NCI-H524 treated with DMSO at 0.1 percent for 48 hours (cell line): ENCODE measurements at regions not wholly inside any gene's neighbourhood (a gene's known extent, or its start where the extent isn't known, plus 50 kb on each side); places are given as distances from the start of the nearest gene placed in this dataset.

Source experiments
- DNase-seq: peaks from one replicate; lab custom pipeline; 2025; lab: John Stamatoyannopoulos, UW

- no peak for DNase-seq
These were observed 529.0 kb downstream of the MCTP2 start for GRCh38 chr15:94760348-94760747.

DNA sequence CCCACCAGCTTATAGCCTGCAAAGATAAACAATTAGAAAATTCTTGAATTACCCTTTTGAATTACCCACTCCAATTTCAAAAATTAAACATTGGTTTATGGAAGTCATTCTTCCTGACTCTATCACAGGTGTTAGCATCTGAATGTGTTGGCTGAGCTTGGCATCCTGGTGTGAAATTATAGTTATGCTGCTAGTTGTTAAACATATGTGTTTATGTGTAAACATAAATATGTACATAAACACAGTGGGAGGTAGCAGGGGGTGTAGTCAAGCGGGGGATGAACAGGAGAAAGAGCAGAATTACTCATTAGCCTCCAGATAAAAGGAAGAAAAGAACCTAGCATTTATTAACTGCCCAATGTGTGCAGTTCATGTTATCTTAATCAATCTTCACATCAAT lies 530.2 kb downstream of the MCTP2 start:
- no peak for DNase-seq

DNA sequence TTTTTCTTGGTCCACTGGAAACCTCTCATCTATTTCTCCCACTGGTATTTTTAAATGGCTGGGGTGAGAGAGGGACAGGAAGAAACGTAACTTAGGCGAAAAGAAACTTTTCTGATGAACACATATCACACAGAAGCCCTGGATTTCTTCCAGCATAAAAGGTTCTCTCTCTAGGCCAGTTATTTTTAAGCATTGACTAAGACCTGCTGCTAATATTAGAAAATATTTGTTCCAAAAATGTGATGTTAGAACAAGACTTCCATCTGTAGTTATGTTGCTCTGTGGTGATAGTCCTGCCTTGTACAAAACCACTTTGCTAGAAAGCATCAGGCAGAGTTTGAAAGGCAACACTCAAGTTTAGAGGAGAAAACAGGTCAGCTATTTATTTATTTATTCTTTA lies 537.7 kb downstream of the MCTP2 start:
- DNase-seq = no peak

DNA sequence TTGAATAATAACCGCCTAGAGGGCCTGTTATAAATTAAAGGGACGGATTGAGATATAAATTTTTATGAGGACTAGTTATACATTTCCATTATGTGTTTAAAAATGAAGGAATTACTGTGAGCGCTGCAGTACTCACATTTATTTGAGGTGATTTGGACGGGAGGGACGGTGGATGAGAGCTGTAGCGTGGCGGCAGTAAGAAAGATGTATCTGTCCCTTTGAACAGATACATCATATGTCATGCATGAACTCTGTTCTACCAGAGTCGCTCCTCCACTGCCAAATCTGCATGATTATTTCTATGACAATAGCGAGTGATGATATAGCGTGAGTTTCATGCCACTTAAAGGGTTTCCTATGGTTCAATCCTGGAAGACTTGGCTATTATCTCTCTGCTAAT lies 538.8 kb downstream of the MCTP2 start:
- DNase-seq = no peak

DNA sequence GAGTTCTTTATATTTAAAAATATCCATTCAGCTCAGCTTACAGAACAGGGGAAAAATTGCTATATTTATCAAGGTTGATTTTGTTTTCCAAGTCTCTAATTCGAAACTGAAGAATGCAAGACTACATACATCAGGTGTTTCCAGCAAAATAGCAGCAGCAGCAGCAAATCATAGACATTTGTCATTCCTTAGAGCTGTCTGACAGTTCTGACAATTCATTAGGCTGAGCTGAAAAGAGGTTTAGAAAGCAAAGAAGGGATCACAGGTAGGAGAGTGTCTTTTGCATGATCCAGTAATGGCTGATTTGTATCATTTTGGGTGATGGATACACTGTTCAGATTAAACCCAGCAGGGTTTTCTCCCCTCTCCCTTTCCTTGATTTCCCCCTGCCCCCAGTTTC lies 545.7 kb downstream of the MCTP2 start:
- DNase-seq = no peak

DNA sequence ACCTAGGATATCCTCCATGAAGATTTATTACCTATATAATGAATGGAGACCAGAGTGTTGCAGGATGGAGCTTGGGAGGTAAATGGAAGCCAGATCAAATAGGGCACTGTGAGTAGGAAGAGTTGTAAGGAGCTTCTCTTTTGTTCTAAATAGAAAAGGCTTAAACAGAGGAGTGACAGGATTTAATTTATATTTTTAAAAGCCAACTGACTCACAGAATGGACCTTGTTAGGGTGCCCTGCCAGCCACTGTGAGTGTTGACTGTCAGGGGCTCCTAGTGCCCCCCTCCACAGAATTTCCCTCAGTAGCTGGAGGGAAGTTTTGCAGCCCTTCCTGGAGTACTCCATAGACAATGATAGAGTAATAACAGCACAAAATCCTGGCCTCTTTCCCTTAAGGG lies 547.5 kb downstream of the MCTP2 start:
- no peak for DNase-seq

DNA sequence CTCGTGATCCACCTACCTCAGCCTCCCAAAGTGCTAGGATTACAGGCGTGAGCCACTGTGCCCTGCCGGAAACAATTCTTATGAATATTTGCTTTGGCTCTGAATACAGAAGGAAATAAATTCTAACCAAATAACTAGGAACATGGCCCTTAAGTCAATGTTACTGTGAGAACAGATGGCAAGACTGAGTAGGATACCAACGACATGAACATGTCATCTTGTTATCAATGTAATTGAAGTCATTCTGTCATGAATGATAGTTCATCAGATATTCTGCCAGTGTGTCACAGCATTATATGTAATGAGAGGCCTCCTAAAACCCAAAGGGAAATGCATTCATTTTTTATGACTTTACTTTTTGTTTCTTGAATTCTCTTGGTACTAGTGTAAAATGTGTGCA lies 548.8 kb downstream of the MCTP2 start:
- no peak for DNase-seq

GRCh38 chr15:94785091-94785490 lies 553.7 kb downstream of the MCTP2 start:
- no peak for DNase-seq

DNA sequence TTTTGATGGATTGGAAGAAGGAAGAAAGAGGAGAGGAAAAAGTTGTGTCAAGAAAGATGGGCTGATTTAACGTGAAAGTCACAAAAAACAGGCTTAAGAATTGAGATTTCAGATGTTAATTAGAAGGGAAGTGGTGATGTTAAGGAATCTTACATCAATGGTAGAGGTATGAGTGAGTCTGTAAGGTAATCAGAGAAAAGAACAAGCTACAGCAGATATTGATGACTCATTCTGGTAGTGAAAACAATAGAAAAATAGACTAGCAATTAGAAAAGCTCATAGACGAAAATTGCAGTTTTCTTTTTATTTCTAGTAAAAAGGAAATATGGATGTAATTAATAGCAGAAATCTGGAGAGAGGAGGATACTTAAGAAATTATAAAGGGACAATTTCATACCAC lies 559.6 kb downstream of the MCTP2 start:
- no peak for DNase-seq

DNA sequence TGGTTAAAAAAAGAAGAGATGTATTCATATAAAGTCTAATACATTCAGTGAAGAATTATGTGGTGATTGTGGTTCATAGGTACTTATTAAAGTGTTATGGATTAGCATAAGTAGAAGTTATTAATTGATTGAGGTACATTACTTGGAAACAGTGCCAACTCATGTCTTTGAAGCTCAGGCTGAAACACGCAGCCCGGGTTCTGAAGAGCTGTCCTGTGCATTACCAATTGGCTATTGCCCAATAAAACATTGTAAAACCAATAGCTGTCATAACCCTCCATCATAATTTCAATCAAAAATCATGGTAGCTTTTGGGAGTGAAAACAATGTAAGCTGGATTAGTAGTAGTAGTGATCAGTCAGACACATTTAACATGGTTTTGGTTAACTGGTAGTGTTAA lies 560.1 kb downstream of the MCTP2 start:
- DNase-seq = no peak

DNA sequence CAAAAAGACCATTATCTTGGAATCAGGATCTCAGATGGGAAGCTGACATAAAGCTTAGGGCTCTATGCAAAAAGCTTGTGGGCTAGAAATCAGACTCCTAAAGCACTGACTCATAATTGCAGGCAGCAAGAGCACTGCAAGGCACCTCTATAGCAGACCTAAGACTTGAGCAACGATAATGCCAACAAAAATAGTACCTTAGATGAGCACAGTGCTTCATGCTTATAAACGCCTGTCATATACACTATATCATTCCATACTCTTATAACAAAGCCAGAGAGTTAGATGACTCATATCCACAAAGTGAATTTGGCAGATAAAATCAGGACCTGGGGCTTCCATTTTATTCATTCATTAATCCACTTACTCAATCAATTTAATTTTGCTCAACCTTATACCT lies 560.8 kb downstream of the MCTP2 start:
- DNase-seq = no peak

DNA sequence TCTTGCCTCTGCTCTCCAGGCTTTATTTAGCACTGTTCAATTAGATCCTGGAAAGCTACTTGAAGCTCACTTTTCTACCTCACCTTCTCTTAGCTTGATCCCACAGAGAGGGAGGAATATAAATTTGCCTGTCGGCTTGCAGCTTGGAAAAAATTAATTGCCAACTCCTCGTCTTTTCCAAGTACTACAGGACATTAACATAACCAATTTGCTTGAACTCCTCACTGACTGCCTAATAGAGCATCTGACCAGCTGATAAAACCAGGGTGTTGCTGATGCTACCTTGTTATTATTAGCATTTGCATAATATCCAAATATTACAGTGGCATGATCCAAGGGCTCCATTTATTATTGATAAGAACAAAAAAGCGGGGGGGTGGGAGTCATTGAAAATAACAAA lies 561.8 kb downstream of the MCTP2 start:
- DNase-seq = no peak

- no peak for DNase-seq
These were observed 562.3 kb downstream of the MCTP2 start for GRCh38 chr15:94793641-94794040.

GRCh38 chr15:94804613-94805012 lies 573.3 kb downstream of the MCTP2 start:
- DNase-seq = no peak

DNA sequence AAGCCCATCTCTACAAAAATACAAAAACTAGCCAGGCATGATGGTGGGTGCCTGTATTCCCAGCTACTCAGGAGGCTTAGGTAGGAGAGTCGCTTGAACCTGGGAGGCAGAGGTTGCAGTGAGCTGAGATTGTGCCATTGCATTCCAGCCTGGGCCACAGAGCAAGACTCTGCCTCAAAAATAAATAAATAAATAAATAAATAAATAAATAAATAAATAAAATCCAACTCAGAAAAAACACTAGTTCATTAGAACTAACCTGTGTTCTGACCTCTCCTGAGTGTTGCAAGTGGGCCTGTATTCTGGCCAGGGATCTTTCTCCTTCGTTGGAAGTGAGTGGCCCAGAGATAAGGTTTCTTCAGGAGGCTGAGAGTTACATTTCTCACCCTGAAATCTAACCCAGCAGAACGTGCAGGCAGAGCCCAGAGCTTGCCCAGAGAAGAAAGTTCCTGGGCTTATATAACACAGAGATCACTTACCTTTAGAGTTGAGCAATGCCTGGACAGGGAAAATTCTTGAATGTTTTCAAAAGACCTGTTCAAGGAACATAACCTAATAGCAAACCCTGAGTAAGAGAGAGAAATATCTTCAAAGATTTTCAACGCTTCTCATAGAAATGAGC lies 583.9 kb downstream of the MCTP2 start:
- DNase-seq = no peak

GRCh38 chr15:94815914-94816313 lies 584.6 kb downstream of the MCTP2 start:
- no peak for DNase-seq

GRCh38 chr15:94829887-94830884 lies 598.8 kb downstream of the MCTP2 start:
- DNase-seq = no peak

- DNase-seq = no peak
These were observed 602.6 kb downstream of the MCTP2 start for GRCh38 chr15:94834000-94834399.

DNA sequence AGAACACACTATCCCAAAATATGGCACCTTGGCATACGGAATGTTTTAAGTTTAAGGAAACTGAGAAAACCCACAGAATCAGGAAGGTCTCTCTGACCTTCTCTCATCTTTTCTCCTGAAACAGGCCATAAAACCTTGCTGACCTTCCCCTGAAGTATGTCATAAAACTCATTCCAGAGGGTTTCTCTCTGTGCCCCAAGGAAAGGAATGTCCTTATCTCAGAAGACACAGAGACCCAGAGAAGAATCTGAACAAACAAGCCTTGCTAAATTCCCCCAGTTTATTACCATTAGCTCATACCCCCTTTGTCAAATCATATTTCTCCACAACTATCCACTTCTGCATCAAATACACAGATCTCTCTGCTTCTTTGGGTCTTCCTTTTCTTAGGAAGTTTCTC lies 603.1 kb downstream of the MCTP2 start:
- no peak for DNase-seq

DNA sequence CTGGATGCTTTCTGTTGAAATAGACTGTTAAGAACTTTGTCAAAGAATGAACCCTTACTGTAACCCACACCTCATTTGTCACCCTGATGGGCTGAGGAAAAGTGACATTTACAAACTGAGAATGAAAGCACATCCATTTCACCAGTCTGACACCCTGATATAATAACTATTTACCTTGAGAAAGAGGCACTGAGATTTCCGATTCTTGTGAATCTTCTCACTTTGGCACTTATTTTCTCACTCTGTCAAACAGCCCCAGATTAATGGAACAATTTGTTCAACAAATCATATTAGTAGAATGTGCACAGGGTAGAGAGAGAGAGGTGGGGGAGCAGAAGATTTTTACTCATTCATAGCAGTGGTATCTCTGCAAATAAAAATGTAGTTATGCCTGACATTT lies 606.9 kb downstream of the MCTP2 start:
- no peak for DNase-seq

DNA sequence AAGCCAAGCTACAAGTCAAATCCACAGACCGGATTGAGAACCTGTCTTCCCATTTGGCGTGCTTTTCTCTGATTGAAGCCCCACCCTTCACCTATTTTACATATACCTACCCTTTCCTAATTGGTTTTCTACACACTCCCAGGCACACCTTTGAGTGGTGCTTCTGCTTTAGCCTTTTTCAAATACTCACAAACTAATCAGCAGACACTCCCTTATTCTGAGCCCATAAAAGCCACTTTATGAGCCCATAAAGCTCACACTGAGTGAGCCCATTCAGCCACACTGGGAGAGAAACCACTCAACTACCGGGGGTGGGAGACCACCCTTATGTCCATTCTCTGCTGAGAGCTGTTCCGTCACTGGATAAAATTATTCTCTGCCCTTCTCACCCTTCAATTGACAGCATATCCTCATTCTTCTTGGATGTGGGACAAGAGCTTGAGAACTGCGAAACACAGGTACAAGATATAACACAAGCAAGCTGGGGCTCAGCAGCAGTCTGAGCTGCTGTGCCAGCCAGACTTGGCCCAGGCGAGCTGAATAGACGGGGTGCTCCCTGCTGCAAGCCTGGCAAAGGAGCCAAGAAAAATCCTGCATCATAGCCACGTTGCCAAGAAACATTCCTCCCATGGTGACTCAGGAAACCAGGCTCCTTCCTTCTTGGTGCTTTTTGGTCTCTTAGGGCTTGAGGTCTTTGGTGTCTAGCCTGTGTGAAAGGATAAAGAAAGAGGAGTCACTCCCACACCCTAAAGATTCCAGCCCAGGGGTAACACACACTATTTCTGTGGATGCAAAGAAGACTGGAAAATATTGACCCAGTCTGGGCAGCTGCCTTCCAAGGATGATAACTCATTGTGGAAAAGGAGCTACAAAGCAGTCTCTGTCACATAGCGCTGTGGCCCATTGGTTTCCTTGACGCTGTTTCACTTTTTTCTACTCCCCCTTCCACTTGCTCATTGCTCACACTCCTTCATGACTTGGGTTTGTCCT lies 609.7 kb downstream of the MCTP2 start:
- DNase-seq = no peak

- no peak for DNase-seq
These were observed 611.7 kb downstream of the MCTP2 start for GRCh38 chr15:94843060-94843459.
